Liver (tissue), 3 donors: ENCODE measurements at regions not wholly inside any gene's neighbourhood (a gene's known extent, or its start where the extent isn't known, plus 50 kb on each side); places are given as distances from the start of the nearest gene placed in this dataset.

Experiments used
- GABPA ChIP-seq, 2 donors: IDR thresholded peaks in 1 of 2; conservative IDR thresholded peaks in 1 of 2; 2 replicates each; pipeline ENCODE4 v1.6.1; 2016; ENCODE audit warnings: antibody characterized with exemption in 2 of 2, mild to moderate bottlenecking in 1 of 2, moderate library complexity in 1 of 2
- JUND ChIP-seq, 2 donors: IDR thresholded peaks; 2 replicates each; pipeline ENCODE4 v1.6.1; 2016; ENCODE audit warnings: antibody characterized with exemption in 2 of 2
- RAD21 ChIP-seq, 2 donors: IDR thresholded peaks; 2 replicates each; pipeline ENCODE4 v1.6.1; 2016; ENCODE audit warnings: antibody characterized with exemption in 2 of 2, mild to moderate bottlenecking in 2 of 2
- SP1 ChIP-seq: IDR thresholded peaks from 2 replicates; pipeline ENCODE4 v1.6.1; 2018; ENCODE audit warnings: antibody characterized with exemption, mild to moderate bottlenecking
- TAF1 ChIP-seq: conservative IDR thresholded peaks from 2 replicates; pipeline ENCODE4 v1.6.1; 2016; ENCODE audit warnings: antibody characterized with exemption, mild to moderate bottlenecking
- TF ChIP-seq, protein P1 (sequence below): fragments of 150-350 bp; IDR thresholded peaks from 2 replicates; pipeline ENCODE4 v1.5.1; 2017; ENCODE audit warnings: improper control_type of control experiment, low read depth, low read length; ENCODE audit not compliant: missing input control
- TF ChIP-seq, protein P2 (sequence below): IDR thresholded peaks from 2 replicates; pipeline ENCODE4 v1.6.1; 2016; ENCODE audit warnings: antibody characterized with exemption
- TF ChIP-seq, protein P3 (sequence below): IDR thresholded peaks from 2 replicates; pipeline ENCODE4 v1.6.1; 2016; ENCODE audit warnings: antibody characterized with exemption, mild to moderate bottlenecking
- TF ChIP-seq, protein P4 (sequence below): IDR thresholded peaks from 2 replicates; pipeline ENCODE4 v1.6.1; 2016; ENCODE audit warnings: antibody characterized with exemption
- TF ChIP-seq, protein P5 (sequence below): IDR thresholded peaks from 2 replicates; pipeline ENCODE4 v1.6.1; 2016; ENCODE audit warnings: antibody characterized with exemption
- donor health status: healthy.
- donor health status: healthy.

DNA sequence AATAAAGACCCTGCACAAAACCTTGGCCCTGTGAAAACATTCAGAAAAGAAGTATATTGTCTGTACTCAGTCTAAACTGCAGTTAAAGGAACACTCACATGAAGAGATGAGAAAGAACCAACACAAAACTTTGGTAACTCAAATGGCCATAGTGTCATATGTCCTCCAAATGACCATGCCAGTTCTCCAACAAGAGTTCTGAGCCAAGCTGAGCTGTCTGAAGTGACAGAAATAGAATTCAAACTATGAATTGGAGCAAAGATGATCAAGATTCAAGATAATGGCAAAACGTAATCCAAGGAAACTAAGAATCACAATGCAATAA, 739.3 kb upstream of the NDST4 start:
- TF ChIP-seq, protein P1, sequence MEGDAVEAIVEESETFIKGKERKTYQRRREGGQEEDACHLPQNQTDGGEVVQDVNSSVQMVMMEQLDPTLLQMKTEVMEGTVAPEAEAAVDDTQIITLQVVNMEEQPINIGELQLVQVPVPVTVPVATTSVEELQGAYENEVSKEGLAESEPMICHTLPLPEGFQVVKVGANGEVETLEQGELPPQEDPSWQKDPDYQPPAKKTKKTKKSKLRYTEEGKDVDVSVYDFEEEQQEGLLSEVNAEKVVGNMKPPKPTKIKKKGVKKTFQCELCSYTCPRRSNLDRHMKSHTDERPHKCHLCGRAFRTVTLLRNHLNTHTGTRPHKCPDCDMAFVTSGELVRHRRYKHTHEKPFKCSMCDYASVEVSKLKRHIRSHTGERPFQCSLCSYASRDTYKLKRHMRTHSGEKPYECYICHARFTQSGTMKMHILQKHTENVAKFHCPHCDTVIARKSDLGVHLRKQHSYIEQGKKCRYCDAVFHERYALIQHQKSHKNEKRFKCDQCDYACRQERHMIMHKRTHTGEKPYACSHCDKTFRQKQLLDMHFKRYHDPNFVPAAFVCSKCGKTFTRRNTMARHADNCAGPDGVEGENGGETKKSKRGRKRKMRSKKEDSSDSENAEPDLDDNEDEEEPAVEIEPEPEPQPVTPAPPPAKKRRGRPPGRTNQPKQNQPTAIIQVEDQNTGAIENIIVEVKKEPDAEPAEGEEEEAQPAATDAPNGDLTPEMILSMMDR, result no peak
- TF ChIP-seq, protein P2, sequence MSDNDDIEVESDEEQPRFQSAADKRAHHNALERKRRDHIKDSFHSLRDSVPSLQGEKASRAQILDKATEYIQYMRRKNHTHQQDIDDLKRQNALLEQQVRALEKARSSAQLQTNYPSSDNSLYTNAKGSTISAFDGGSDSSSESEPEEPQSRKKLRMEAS, result no peak
- TF ChIP-seq GABPA (IDR thresholded peaks at IDR 0.05 in 1 of 2, conservative IDR thresholded peaks at IDR 0.05 in 1 of 2) (no peak), RAD21 (IDR thresholded peaks at IDR 0.05) (no peak), TAF1 (no peak), JUND (IDR thresholded peaks at IDR 0.05) (no peak), SP1 (no peak)
- TF ChIP-seq, protein P3, sequence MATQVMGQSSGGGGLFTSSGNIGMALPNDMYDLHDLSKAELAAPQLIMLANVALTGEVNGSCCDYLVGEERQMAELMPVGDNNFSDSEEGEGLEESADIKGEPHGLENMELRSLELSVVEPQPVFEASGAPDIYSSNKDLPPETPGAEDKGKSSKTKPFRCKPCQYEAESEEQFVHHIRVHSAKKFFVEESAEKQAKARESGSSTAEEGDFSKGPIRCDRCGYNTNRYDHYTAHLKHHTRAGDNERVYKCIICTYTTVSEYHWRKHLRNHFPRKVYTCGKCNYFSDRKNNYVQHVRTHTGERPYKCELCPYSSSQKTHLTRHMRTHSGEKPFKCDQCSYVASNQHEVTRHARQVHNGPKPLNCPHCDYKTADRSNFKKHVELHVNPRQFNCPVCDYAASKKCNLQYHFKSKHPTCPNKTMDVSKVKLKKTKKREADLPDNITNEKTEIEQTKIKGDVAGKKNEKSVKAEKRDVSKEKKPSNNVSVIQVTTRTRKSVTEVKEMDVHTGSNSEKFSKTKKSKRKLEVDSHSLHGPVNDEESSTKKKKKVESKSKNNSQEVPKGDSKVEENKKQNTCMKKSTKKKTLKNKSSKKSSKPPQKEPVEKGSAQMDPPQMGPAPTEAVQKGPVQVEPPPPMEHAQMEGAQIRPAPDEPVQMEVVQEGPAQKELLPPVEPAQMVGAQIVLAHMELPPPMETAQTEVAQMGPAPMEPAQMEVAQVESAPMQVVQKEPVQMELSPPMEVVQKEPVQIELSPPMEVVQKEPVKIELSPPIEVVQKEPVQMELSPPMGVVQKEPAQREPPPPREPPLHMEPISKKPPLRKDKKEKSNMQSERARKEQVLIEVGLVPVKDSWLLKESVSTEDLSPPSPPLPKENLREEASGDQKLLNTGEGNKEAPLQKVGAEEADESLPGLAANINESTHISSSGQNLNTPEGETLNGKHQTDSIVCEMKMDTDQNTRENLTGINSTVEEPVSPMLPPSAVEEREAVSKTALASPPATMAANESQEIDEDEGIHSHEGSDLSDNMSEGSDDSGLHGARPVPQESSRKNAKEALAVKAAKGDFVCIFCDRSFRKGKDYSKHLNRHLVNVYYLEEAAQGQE, result no peak
- TF ChIP-seq, protein P4, sequence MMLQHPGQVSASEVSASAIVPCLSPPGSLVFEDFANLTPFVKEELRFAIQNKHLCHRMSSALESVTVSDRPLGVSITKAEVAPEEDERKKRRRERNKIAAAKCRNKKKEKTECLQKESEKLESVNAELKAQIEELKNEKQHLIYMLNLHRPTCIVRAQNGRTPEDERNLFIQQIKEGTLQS, result no peak
- TF ChIP-seq, protein P5, sequence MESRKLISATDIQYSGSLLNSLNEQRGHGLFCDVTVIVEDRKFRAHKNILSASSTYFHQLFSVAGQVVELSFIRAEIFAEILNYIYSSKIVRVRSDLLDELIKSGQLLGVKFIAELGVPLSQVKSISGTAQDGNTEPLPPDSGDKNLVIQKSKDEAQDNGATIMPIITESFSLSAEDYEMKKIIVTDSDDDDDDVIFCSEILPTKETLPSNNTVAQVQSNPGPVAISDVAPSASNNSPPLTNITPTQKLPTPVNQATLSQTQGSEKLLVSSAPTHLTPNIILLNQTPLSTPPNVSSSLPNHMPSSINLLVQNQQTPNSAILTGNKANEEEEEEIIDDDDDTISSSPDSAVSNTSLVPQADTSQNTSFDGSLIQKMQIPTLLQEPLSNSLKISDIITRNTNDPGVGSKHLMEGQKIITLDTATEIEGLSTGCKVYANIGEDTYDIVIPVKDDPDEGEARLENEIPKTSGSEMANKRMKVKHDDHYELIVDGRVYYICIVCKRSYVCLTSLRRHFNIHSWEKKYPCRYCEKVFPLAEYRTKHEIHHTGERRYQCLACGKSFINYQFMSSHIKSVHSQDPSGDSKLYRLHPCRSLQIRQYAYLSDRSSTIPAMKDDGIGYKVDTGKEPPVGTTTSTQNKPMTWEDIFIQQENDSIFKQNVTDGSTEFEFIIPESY, result no peak
